Right ventricle myocardium superior (tissue), 1 donor: ENCODE measurements at regions not wholly inside any gene's neighbourhood (a gene's known extent, or its start where the extent isn't known, plus 50 kb on each side); places are given as distances from the start of the nearest gene placed in this dataset.
"Not testable (repeated sequence)": the region's sequence is repeated elsewhere in the genome, so short reads cannot be mapped to it uniquely, and the experiment has no call there.

Experiments
- ATAC-seq: fragments of 200-7000 bp; cut with Tn5 transposase; one replicate; pipeline ENCODE4 v1.9.1; 2020; ENCODE audit warnings: mild to moderate bottlenecking; ENCODE audit not compliant: poor library complexity
- DNase-seq: peaks from one replicate; pipeline ENCODE4 v3.0.0-alpha.2; 2020
- intact Hi-C: fragments of 100-400 bp; cut with DNase I; formaldehyde crosslinking; loops from one replicate; pipeline ENCODE4 v1.11.2; 2022
- donor health status: DM: no; HTN: yes; CAD: no; lungs with severe emphysema.

- ATAC-seq: peak; percentile 79
- intact Hi-C loops: no loop called here
Measured at GRCh38 chr4:57866468-57867171, 756.4 kb upstream of the IGFBP7 start.

GRCh38 chr4:57865264-57865663 lies 755.1 kb upstream of the IGFBP7 start:
- no peak for ATAC-seq
- no peak for DNase-seq
- intact Hi-C loops: no loop called here

More at GRCh38 chr4:57866468-57867171, 756.4 kb upstream of the IGFBP7 start:
- no peak for DNase-seq

GRCh38 chr4:57854748-57855147 lies 744.6 kb upstream of the IGFBP7 start:
- intact Hi-C loops: no loop called here
- DNase-seq: no peak
- ATAC-seq: no peak

GRCh38 chr4:57850141-57850540 lies 740.0 kb upstream of the IGFBP7 start:
- DNase-seq: no peak
- intact Hi-C loops: no loop called here
- no peak for ATAC-seq

- intact Hi-C loops: no loop called here
- DNase-seq (no peak), ATAC-seq (no peak)
Measured at GRCh38 chr4:57832083-57832482, 721.9 kb upstream of the IGFBP7 start.

- intact Hi-C loops: no loop called here
- ATAC-seq: no peak
Measured at GRCh38 chr4:57789666-57790065, 679.5 kb upstream of the IGFBP7 start.

GRCh38 chr4:57777876-57778275 lies 667.7 kb upstream of the IGFBP7 start:
- no peak for ATAC-seq
- no peak for DNase-seq
- intact Hi-C loops: no loop called here

More at GRCh38 chr4:57789666-57790065, 679.5 kb upstream of the IGFBP7 start:
- DNase-seq: no peak

GRCh38 chr4:57774681-57775080 lies 664.5 kb upstream of the IGFBP7 start:
- intact Hi-C loops: no loop called here
- ATAC-seq (no peak), DNase-seq (no peak)

- ATAC-seq: no peak
- DNase-seq: no peak
- intact Hi-C loops: no loop called here
Measured at GRCh38 chr4:57774171-57774570, 664.0 kb upstream of the IGFBP7 start.

GRCh38 chr4:57766341-57766740 lies 656.2 kb upstream of the IGFBP7 start:
- intact Hi-C loops: no loop called here
- ATAC-seq: no peak

GRCh38 chr4:57764856-57765255 lies 654.7 kb upstream of the IGFBP7 start:
- intact Hi-C loops: no loop called here
- no peak for DNase-seq
- no peak for ATAC-seq

More at GRCh38 chr4:57766341-57766740, 656.2 kb upstream of the IGFBP7 start:
- no peak for DNase-seq

GRCh38 chr4:57763070-57763469 lies 652.9 kb upstream of the IGFBP7 start:
- no peak for ATAC-seq
- DNase-seq: no peak
- intact Hi-C loops: no loop called here

- DNase-seq (no peak), ATAC-seq (no peak)
- intact Hi-C loops: no loop called here
Measured at GRCh38 chr4:57740625-57741190, 630.5 kb upstream of the IGFBP7 start.

- intact Hi-C loops: loop anchor here (10.0 kb wide), 1 partner anchor 572 kb away; no protein-coding TSS in a partner anchor
- ATAC-seq (no peak), DNase-seq (no peak)
Measured at GRCh38 chr4:57736781-57737180, 626.6 kb upstream of the IGFBP7 start.

GRCh38 chr4:57734104-57734670 lies 624.0 kb upstream of the IGFBP7 start:
- no peak for DNase-seq
- peak; percentile 96 for ATAC-seq
- intact Hi-C loops: loop anchor here (5.0 to 10.0 kb wide), 2 partner anchors 292 to 569 kb away; no protein-coding TSS in a partner anchor

- ATAC-seq, DNase-seq: not testable (repeated sequence)
- intact Hi-C loops: loop anchor here (5.0 to 10.0 kb wide), 2 partner anchors 288 to 565 kb away; no protein-coding TSS in a partner anchor
Measured at GRCh38 chr4:57729775-57730570, 619.8 kb upstream of the IGFBP7 start.

- DNase-seq (no peak), ATAC-seq (no peak)
- intact Hi-C loops: no loop called here
Measured at GRCh38 chr4:57726154-57726553, 616.0 kb upstream of the IGFBP7 start.

GRCh38 chr4:57719456-57719855 lies 609.3 kb upstream of the IGFBP7 start:
- no peak for DNase-seq
- ATAC-seq: no peak
- intact Hi-C loops: no loop called here

- intact Hi-C loops, ATAC-seq, DNase-seq: not testable (repeated sequence)
Measured at GRCh38 chr4:57714313-57714712, 604.1 kb upstream of the IGFBP7 start.
